Lower leg skin (tissue), 4 donors: ENCODE measurements at regions not wholly inside any gene's neighbourhood (a gene's known extent, or its start where the extent isn't known, plus 50 kb on each side); places are given as distances from the start of the nearest gene placed in this dataset.
A peak's percentile ranks its signal among the peaks of the same experiment; 100 is the strongest.

ENCODE experiments used
- DNase-seq, 2 donors: peaks; one replicate each; pipeline ENCODE4 v3.0.0-alpha.2; 2019; ENCODE audit warnings: low spot score in 2 of 2
- H3K4me3 ChIP-seq: fragments of 200-600 bp; sonication (generic); 2 replicates; pipeline ENCODE4 v1.5.1; 2017; ENCODE audit warnings: mild to moderate bottlenecking, low read depth; ENCODE audit not compliant: poor library complexity, severe bottlenecking
- CTCF ChIP-seq, 3 donors: fragments of 450-650 bp; IDR thresholded peaks; one replicate each; pipeline ENCODE4 v1.5.1; 2016; ENCODE audit warnings: antibody characterized with exemption in 3 of 3, mild to moderate bottlenecking in 3 of 3, moderate library complexity in 2 of 3
- POLR2A ChIP-seq, 2 donors: fragments of 450-650 bp; IDR thresholded peaks; one replicate each; pipeline ENCODE4 v1.6.1; 2016 to 2017; ENCODE audit warnings: antibody characterized with exemption in 2 of 2, mild to moderate bottlenecking in 1 of 2, moderate library complexity in 1 of 2
- WGBS, 2 donors: methylation state at CpG; one replicate each; pipeline ENCODE4 v1.1.5; 2018; 5-methylcytosine and 5-hydroxymethylcytosine counted together
- intact Hi-C: fragments of 100-400 bp; cut with DNase I; formaldehyde crosslinking; loops from one replicate; pipeline ENCODE4 v1.15.0; 2023; ENCODE audit warnings: low total_unique reads

DNA sequence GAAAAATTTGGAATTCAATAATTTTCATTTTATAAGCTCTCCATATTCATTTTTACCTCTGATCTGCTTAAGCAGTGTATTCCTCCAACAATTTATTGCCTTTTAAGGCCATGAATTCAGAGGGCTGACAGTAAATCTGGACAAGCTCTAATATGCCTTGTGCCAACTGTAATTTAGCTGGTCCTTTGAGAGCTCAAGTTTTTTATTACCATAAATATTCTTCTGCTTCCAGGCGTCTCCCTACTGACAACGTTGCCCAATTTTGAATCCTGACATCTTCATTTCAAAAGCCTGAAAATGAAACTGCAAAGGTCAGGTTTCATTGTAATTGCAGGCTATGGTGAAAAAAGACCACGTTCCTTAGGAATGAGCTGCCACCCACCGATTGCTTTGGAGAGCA is 95.8 kb upstream of the GEMIN8 start:
- no peak overlapping the region for H3K4me3 ChIP-seq
- intact Hi-C loops: no loop called here
- TF ChIP-seq POLR2A (IDR thresholded peaks at IDR 0.05) (no peak), CTCF (IDR thresholded peaks at IDR 0.05) (no peak)
- DNase-seq: no peak
- 31 to 35% methylated on average over 4 of the region's 4 CpGs for WGBS, 2 donors

- WGBS, 2 donors: 60 to 63% methylated on average over 5 of the region's 5 CpGs
- intact Hi-C loops: no loop called here
- no peak overlapping the region for H3K4me3 ChIP-seq
- DNase-seq: no peak
- TF ChIP-seq POLR2A (IDR thresholded peaks at IDR 0.05): no peak
Observed at GRCh38 chrX:14124562-14124961, 94.9 kb upstream of the GEMIN8 start.

DNA sequence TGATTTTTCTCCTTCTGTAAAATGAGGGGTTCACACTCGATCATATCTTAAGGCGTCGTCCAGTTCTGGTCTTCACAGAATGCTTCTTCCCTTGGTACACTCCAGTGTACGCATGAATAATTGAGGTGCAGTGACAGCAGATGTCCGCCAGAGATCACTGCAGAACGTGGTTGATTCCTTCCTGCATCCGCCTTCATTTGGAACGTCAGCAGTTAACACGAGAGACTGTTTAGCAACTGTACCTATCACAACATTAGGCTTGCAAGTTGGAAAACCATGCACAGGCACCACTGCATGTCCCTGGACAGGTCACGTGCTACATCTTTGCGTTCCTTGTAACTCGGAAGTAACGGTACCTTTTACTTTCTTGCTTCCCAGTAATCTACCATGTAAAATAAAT is 66.0 kb upstream of the GEMIN8 start:
- TF ChIP-seq POLR2A (IDR thresholded peaks at IDR 0.05) (no peak), CTCF (IDR thresholded peaks at IDR 0.05) (no peak)
- intact Hi-C loops: no loop called here
- 18 to 25% methylated on average over 13 of the region's 13 CpGs for WGBS, 2 donors
- no peak overlapping the region for H3K4me3 ChIP-seq
- peak in 1 of 2 donors; percentile 14 for DNase-seq

GRCh38 chrX:14094191-14094590 is 64.5 kb upstream of the GEMIN8 start:
- intact Hi-C loops: no loop called here

GRCh38 chrX:14084466-14084865 is 54.8 kb upstream of the GEMIN8 start:
- DNase-seq: no peak
- intact Hi-C loops: no loop called here
- H3K4me3 ChIP-seq: no peak overlapping the region
- TF ChIP-seq POLR2A (IDR thresholded peaks at IDR 0.05) (no peak), CTCF (IDR thresholded peaks at IDR 0.05) (no peak)
- WGBS, 2 donors: 42 to 48% methylated on average over 1 of the region's 1 CpG

More at GRCh38 chrX:14094191-14094590, 64.5 kb upstream of the GEMIN8 start:
- DNase-seq: no peak
- TF ChIP-seq POLR2A (IDR thresholded peaks at IDR 0.05) (no peak), CTCF (IDR thresholded peaks at IDR 0.05) (no peak)
- 31 to 34% methylated on average over 2 of the region's 2 CpGs for WGBS, 2 donors
- no peak overlapping the region for H3K4me3 ChIP-seq

DNA sequence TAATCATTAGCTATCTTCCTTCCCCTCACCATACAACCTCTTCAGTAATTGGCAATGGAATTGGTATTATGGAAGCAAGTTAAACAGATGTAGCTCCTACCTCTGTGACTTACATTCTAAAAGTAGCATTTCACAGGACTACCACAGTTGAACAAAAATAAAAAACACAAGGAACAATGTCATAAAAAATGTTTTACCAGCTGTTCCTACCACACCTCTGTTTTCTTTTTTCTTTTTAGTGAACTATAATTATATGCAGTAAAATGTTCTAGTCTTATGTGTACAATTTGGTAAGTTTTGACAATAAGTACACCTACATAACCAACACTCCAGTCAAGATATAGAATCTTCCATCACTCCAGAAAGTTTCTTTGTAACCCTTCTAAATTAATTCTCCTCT is 54.1 kb upstream of the GEMIN8 start:
- no peak overlapping the region for H3K4me3 ChIP-seq
- no peak for DNase-seq
- intact Hi-C loops: no loop called here
- TF ChIP-seq POLR2A (IDR thresholded peaks at IDR 0.05) (no peak), CTCF (IDR thresholded peaks at IDR 0.05) (no peak)
